ENCODE measurements at regions not wholly inside any gene's neighbourhood (a gene's known extent, or its start where the extent isn't known, plus 50 kb on each side); places are given as distances from the start of the nearest gene placed in this dataset.

DNA sequence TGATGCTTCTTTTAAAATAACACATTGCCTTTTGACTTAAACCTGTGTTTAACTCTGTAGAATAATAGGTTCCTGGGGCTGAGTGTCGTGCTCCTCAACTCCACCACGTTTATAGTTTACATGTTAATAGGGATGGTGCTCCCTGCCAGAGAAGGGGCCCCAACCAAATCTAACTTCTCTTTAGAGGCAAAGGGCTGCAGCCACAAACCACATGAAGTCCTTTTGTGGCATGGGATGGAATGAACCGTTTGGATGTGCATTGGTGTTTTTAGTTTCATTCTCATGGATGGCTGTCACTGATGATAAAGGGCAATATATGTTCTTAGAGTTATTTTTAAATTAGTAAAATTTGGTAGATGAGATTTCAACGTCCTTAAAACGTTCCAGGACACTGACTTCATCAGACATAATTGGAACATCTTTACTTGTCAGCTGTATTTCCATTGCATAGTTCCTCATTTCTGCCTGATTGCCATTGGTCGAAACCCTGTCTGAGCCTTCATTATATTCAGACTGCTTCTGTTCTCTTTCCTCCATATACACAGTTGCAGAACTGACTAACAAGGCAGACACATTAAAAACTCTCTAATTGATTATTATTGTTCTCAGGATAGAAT lies 60.4 kb upstream of the HPF1 start:
- TF ChIP-seq CTCF (IDR thresholded peaks at IDR 0.05) (no peak), POLR2A (IDR thresholded peaks at IDR 0.05) (no peak), EP300 (IDR thresholded peaks at IDR 0.05) (no peak), POLR2AphosphoS5 (IDR thresholded peaks at IDR 0.05) (no peak)
- no peaks in the 10 kb centered on the region for H3K4me1 ChIP-seq
- no peak overlapping the region for H3K27ac ChIP-seq
- intact Hi-C loops (cut with DNase I; ENCODE audit: low total_unique reads): no loop called here
- no peaks in the 10 kb centered on the region for H3K36me3 ChIP-seq
- H3K27me3 ChIP-seq: peaks cover 0 to 6% (median 0%) of the 10 kb centered on the region in 3 donors
- H3K4me3 ChIP-seq: no peak overlapping the region
- 34 to 54% (median 50%) methylated on average over 6 of the region's 6 CpGs for WGBS, 5 donors
- no peak for DNase-seq
- no peaks in the 10 kb centered on the region for H3K9me3 ChIP-seq

- no peak for DNase-seq
- H3K4me3 ChIP-seq: no peak overlapping the region
- no peak for TF ChIP-seq CTCF (IDR thresholded peaks at IDR 0.05)
- H3K27me3 ChIP-seq: peaks cover 0 to 6% (median 0%) of the 10 kb centered on the region in 3 donors
- H3K27ac ChIP-seq: no peak overlapping the region
- whole genome bisulfite sequencing, 5 donors: 54 to 59% (median 56%) methylated on average over 3 of the region's 3 CpGs
- intact Hi-C loops (cut with DNase I; ENCODE audit: low total_unique reads): no loop called here
- H3K9me3 ChIP-seq: no peaks in the 10 kb centered on the region
- no peaks in the 10 kb centered on the region for H3K4me1 ChIP-seq
- no peaks in the 10 kb centered on the region for H3K36me3 ChIP-seq
Measured at GRCh38 chr4:169815606-169816005, 57.9 kb upstream of the HPF1 start.

GRCh38 chr4:169811476-169811875 lies 53.7 kb upstream of the HPF1 start:
- DNase-seq: no peak
- Histone ChIP-seq H3K4me3 (no peak overlapping the region), H3K36me3 (no peaks in the 10 kb centered on the region), H3K9me3 (no peaks in the 10 kb centered on the region), H3K27me3 (peaks cover 0 to 3% (median 0%) of the 10 kb centered on the region in 3 donors), H3K4me1 (peaks cover 0 to 4% (median 0%) of the 10 kb centered on the region in 4 donors), H3K27ac (no peak overlapping the region)
- 18 to 45% (median 33%) methylated on average over 2 of the region's 2 CpGs for WGBS, 5 donors
- TF ChIP-seq POLR2AphosphoS5 (IDR thresholded peaks at IDR 0.05) (no peak), EP300 (IDR thresholded peaks at IDR 0.05) (no peak), POLR2A (IDR thresholded peaks at IDR 0.05) (no peak), CTCF (IDR thresholded peaks at IDR 0.05) (no peak)
- intact Hi-C loops (cut with DNase I; ENCODE audit: low total_unique reads): no loop called here

DNA sequence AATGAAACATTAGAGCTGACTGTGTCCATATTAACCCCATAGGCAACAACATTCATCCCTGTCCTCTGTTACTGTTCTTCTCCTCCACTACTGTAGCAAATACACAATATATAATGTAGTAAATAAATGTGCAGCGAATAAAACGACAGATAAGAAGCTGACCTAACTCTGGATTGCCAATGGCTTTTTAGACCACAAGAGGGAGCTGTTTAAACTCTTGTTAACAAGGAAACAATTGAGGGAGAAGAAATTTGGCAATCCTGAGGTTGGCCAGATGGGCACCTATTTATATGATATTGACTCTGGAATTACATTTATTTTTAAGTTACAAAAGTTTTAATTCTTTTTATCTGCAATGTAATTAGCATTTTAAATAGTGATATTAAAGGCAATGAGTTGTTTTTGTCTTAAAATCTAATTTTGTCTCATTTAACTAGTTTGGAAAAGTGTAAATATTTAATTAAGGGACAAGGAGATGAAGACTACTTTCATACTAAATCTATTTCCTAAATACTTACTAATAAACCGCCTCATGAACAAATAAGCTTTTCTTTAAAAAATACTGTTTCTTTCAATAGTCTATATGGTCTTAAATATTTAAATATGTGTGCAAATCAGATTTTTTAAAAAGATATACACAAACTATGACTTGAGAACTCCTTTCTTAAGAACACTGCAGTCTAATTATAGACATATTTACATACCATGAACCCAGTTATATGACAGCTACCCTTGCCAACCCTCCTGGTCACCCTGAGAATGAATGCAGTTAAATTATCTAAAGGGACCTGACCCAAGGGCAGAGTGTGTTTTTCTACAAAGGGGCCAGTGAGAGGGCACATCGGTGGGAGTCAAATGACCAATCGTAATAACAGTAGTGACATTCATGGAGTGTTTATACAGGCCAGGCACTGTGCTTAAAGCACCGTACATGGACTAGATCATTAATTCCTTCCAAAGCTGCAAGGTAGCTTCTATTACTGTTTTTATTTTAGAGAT lies 52.9 kb upstream of the HPF1 start:
- no peak for TF ChIP-seq POLR2A (IDR thresholded peaks at IDR 0.05)
- TF ChIP-seq CTCF (IDR thresholded peaks at IDR 0.05): peak in 5 of 7 experiments; percentile 59 to 83 (median 75)
- peaks cover 0 to 4% (median 0%) of the 10 kb centered on the region in 4 donors for H3K4me1 ChIP-seq
- intact Hi-C loops (cut with DNase I; ENCODE audit: low total_unique reads): no loop called here
- no peak overlapping the region for H3K27ac ChIP-seq
- H3K27me3 ChIP-seq: peaks cover 0 to 3% (median 0%) of the 10 kb centered on the region in 3 donors
- no peak overlapping the region for H3K4me3 ChIP-seq
- no peaks in the 10 kb centered on the region for H3K36me3 ChIP-seq
- 21 to 29% (median 26%) methylated on average over 6 of the region's 6 CpGs for WGBS, 5 donors
- H3K9me3 ChIP-seq: peaks cover 0 to 2% (median 1%) of the 10 kb centered on the region in 4 donors
- DNase-seq: peak in 1 of 2 donors; percentile 88
